ENCODE measurements at regions not wholly inside any gene's neighbourhood (a gene's known extent, or its start where the extent isn't known, plus 50 kb on each side); places are given as distances from the start of the nearest gene placed in this dataset.
"Not testable (repeated sequence)": the region's sequence is repeated elsewhere in the genome, so short reads cannot be mapped to it uniquely, and the experiment has no call there.

DNA sequence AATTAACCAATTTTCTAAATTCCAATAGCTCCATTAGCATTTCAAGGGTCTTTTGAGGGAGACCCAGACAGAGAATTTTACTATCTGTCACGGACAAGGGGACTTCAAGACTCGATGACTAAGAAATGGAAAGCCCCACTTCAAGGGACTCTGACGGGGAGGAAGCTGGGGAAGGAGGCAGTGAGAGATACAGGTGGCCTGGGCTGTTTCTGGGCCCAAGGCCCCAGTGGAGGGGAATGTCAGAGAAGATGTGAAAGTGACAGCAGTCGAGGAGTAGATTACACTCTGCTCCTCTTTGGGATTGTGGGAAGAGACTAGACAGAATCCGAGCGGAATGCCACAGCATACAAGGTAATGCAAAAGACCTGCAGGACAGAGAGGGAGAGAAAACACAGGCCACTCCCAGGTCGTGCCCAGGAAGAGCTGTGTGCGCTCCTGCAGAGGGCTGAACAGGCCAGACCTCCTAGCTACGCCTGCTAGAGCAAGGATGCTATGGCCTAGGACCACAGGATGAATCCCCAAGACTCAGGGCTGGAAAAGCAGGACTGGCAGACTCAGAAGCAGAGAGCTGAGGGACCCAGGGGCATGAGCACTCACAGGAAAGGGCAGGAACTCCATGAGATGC is 321.5 kb upstream of the CHRNA7 start:
- intact Hi-C loops (cut with DNase I); H3K4me3 ChIP-seq; H3K36me3 ChIP-seq; H3K27me3 ChIP-seq; H3K27ac ChIP-seq; H3K9me3 ChIP-seq; H3K4me1 ChIP-seq; DNase-seq: not testable (repeated sequence)
- peak; percentile 20 for ATAC-seq

DNA sequence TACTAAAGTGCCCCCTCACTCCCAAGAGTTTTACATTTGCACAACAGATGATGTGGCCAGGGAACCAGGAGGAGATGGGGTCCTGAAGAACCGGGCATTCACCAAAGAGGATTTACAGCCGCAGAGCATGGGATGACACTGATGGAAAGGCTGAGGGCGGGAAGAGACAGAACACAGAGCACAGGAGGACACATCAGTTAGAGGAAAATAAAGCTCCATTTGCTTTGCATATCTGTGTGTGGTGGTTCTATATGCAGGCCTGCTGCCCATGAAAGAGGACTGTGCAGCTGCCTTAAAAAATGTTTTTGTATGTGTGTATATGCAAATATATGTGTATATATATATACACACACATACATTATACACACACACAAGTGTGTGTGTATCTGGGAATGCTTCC is 320.8 kb upstream of the CHRNA7 start:
- H3K27ac ChIP-seq; ATAC-seq; H3K9me3 ChIP-seq; DNase-seq; H3K27me3 ChIP-seq; H3K4me3 ChIP-seq; intact Hi-C loops (cut with DNase I); H3K36me3 ChIP-seq; H3K4me1 ChIP-seq: not testable (repeated sequence)

DNA sequence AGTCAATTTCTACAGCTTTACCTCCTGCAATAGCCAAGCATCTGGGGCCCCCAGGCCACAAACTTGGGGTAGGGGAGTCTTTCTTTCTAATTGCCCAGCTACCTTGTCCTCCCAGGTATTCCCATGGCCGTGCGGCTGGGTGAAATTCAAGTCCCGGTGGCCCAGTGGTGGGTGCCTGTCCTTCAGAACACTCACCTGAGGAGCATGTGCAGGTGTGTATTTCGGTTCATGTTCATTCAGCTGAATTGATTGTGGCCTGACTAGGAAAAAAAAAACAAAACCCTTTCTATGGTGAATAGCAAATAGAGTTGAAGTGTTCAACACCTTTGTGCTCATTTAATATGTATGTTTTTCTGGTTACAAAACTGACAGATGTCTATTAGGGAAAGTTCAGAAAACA is 319.5 kb upstream of the CHRNA7 start:
- H3K36me3 ChIP-seq; intact Hi-C loops (cut with DNase I); H3K9me3 ChIP-seq; DNase-seq; ATAC-seq; H3K4me3 ChIP-seq; H3K4me1 ChIP-seq; H3K27ac ChIP-seq; H3K27me3 ChIP-seq: not testable (repeated sequence)

GRCh38 chr15:31715208-31715607 is 315.1 kb upstream of the CHRNA7 start:
- H3K4me1 ChIP-seq, DNase-seq: not testable (repeated sequence)
- peak; percentile 21 for ATAC-seq

GRCh38 chr15:31718625-31719024 is 311.7 kb upstream of the CHRNA7 start:
- DNase-seq; H3K4me1 ChIP-seq; H3K9me3 ChIP-seq; ATAC-seq; H3K27me3 ChIP-seq; H3K36me3 ChIP-seq; intact Hi-C loops (cut with DNase I); H3K27ac ChIP-seq; H3K4me3 ChIP-seq: not testable (repeated sequence)

More at GRCh38 chr15:31715208-31715607, 315.1 kb upstream of the CHRNA7 start:
- H3K4me3 ChIP-seq; H3K36me3 ChIP-seq; H3K27ac ChIP-seq; intact Hi-C loops (cut with DNase I); H3K27me3 ChIP-seq; H3K9me3 ChIP-seq: not testable (repeated sequence)

- H3K27ac ChIP-seq = not testable (repeated sequence)
- ATAC-seq = peak; percentile 27
Measured at GRCh38 chr15:31719396-31720022, 310.8 kb upstream of the CHRNA7 start.

GRCh38 chr15:31723019-31723418 is 307.3 kb upstream of the CHRNA7 start:
- H3K36me3 ChIP-seq; DNase-seq; ATAC-seq; H3K9me3 ChIP-seq; H3K4me3 ChIP-seq; intact Hi-C loops (cut with DNase I); H3K27ac ChIP-seq; H3K27me3 ChIP-seq; H3K4me1 ChIP-seq: not testable (repeated sequence)

More at GRCh38 chr15:31719396-31720022, 310.8 kb upstream of the CHRNA7 start:
- DNase-seq; H3K27me3 ChIP-seq; H3K9me3 ChIP-seq; H3K4me3 ChIP-seq; H3K4me1 ChIP-seq; intact Hi-C loops (cut with DNase I); H3K36me3 ChIP-seq: not testable (repeated sequence)

DNA sequence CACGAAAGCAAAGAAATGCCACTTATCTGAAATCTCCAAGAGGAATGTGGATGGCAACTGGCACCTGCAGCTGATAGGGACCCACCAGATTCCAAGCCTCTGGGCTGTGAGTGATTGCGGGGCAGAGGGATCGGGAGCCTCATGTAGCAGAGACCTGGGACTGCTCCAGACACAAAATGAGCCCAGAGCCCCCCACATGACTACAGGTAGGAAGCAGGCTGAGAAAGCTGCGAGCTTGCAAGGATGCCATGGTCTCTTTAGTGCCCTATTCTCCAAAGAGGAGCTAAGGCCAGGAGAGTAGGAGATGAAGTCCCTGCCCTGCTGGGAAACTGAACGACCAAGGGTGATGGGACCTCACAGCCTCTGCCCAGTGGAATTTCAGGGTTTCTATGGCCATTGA is 305.4 kb upstream of the CHRNA7 start:
- H3K4me3 ChIP-seq; H3K27me3 ChIP-seq; H3K4me1 ChIP-seq; H3K36me3 ChIP-seq; H3K27ac ChIP-seq; ATAC-seq; intact Hi-C loops (cut with DNase I); H3K9me3 ChIP-seq; DNase-seq: not testable (repeated sequence)

DNA sequence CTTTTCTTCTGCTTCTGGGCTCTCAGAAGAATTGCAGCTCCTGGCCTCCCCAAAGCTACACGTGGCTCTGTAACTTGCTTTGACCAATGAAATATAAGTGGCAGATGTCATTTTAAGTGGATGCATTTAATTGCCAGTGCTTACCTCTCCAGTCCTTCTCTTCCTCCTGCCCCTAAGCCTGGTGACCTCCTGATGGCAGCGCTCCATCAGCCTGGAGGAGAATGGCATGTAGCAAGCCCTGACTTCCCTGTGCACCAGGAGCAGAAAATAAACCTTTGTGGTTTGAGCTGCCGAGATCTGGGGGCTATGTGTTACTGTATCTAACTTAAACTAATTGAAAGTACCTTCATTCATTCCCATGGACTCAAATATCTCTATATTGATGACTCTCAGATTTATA is 304.7 kb upstream of the CHRNA7 start:
- intact Hi-C loops (cut with DNase I) = not testable (repeated sequence)

GRCh38 chr15:31727612-31728011 is 302.7 kb upstream of the CHRNA7 start:
- no peak overlapping the region for H3K4me3 ChIP-seq
- no peaks in the 10 kb centered on the region for H3K4me1 ChIP-seq
- intact Hi-C loops (cut with DNase I) = no loop called here
- no peak for DNase-seq
- H3K36me3 ChIP-seq = no peaks in the 10 kb centered on the region
- no peaks in the 10 kb centered on the region for H3K9me3 ChIP-seq
- no peak for TF ChIP-seq CTCF (IDR thresholded peaks at IDR 0.05)
- no peak for ATAC-seq
- H3K27ac ChIP-seq = no peak overlapping the region
- no peaks in the 10 kb centered on the region for H3K27me3 ChIP-seq

More for the DNA sequence above, 304.7 kb upstream of the CHRNA7 start:
- not testable (repeated sequence) for H3K4me1 ChIP-seq, DNase-seq, H3K27ac ChIP-seq, H3K9me3 ChIP-seq, ATAC-seq, H3K36me3 ChIP-seq, H3K27me3 ChIP-seq, H3K4me3 ChIP-seq
